Fibroblast of pulmonary artery (primary cell): ENCODE measurements at regions not wholly inside any gene's neighbourhood (a gene's known extent, or its start where the extent isn't known, plus 50 kb on each side); places are given as distances from the start of the nearest gene placed in this dataset.
A peak's percentile ranks its signal among the peaks of the same experiment; 100 is the strongest.

Source experiments
- DNase-seq: peaks from one replicate; pipeline ENCODE4 v3.0.0-alpha.2; 2010; ENCODE audit warnings: low read depth
- H3K4me3 ChIP-seq: replicated peaks from 2 replicates; pipeline ENCODE4 v1.5.1; 2011; ENCODE audit warnings: low read depth, mild to moderate bottlenecking, control low read depth, low read length, moderate library complexity
- CTCF ChIP-seq: IDR thresholded peaks from 2 replicates; pipeline ENCODE4 v1.5.1; 2011; ENCODE audit warnings: mild to moderate bottlenecking, control low read depth, low read length, inconsistent platforms; ENCODE audit errors: missing control alignments

DNA sequence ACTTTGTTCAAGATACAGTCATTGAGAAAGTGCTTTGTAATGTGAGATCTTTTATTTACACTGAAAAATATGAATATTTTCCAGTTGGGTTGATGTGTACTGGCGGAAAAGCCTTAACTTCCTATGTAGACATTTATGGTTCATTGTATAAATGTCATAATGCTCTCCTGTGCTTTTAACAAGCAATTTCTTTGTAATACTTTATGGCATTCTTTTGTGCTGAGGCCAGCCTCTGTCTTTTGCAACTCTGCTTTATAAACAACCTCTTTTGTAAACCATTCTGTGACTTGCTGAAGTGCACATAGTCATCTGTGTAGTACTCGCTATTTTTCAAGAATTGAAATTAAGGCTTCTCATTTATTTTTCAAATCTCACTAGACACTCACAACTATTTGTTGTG is 291.2 kb downstream of the CDH11 start:
- no peak overlapping the region for H3K4me3 ChIP-seq
- peak; percentile 22 for DNase-seq
- TF ChIP-seq CTCF: no peak

- no peak for TF ChIP-seq CTCF
- no peak overlapping the region for H3K4me3 ChIP-seq
- no peak for DNase-seq
Measured at GRCh38 chr16:64829678-64830077, 292.2 kb downstream of the CDH11 start.

GRCh38 chr16:64826374-64826773 is 295.5 kb downstream of the CDH11 start:
- TF ChIP-seq CTCF: no peak
- H3K4me3 ChIP-seq: no peak overlapping the region
- DNase-seq: peak; percentile 24

- no peak for TF ChIP-seq CTCF
- H3K4me3 ChIP-seq: no peak overlapping the region
- no peak for DNase-seq
Measured at GRCh38 chr16:64823481-64824075, 298.3 kb downstream of the CDH11 start.

DNA sequence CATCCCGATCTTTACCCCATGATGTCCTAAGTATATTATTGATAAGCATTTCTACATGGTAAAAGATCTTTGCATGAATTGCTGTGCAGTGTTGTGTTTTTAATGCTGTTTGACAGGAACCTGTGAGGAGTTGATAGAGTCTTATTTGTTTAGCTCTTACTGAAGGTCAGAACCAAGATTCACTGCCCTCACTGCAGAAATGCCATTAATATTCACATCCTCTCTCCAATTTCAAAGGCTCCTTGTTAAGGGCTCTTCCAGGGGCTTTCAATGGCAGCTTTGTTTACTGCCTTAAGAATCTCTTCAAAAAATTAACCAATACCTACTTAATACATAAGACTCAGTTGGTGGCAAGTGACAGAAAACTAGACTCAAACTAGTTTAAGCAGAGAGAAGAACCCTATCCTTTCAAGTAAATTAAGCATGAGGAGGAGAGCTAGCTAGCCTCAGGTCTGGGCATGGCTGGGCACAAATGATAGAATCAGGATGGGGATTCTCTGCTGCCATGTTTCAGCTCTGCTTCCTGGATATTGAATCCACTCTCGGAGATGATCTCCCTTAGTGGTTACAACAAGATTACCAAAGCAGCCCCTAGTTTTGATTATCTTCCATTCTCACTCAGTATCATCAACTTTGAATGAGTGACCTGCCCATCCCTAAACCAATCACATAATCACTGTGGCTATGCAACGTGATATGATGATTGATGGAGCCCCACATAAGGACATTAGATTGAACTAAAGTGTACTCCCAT is 311.8 kb downstream of the CDH11 start:
- no peak for TF ChIP-seq CTCF
- no peak overlapping the region for H3K4me3 ChIP-seq
- no peak for DNase-seq

- no peak for TF ChIP-seq CTCF
Measured at GRCh38 chr16:64808474-64808873, 313.4 kb downstream of the CDH11 start.

GRCh38 chr16:64791756-64792155 is 330.1 kb downstream of the CDH11 start:
- DNase-seq: no peak
- TF ChIP-seq CTCF: no peak
- no peak overlapping the region for H3K4me3 ChIP-seq

More at GRCh38 chr16:64808474-64808873, 313.4 kb downstream of the CDH11 start:
- H3K4me3 ChIP-seq: no peak overlapping the region
- DNase-seq: no peak
